A673 (cell line): ENCODE measurements at regions not wholly inside any gene's neighbourhood (a gene's known extent, or its start where the extent isn't known, plus 50 kb on each side); places are given as distances from the start of the nearest gene placed in this dataset.
"Not testable (repeated sequence)": the region's sequence is repeated elsewhere in the genome, so short reads cannot be mapped to it uniquely, and the experiment has no call there.

Experiments used
- BruUV-seq: library from RNA; stranded (reverse); fragments of 400-500 nt; replicated peaks from 2 replicates; lab custom pipeline; 2021; lab: Mats Ljungman, UMichigan
- CTCF ChIA-PET: fragments of 300-600 bp; sonication (Branson Sonifier 250); formaldehyde crosslinking; loops from one replicate; lab custom pipeline; 2022; ENCODE audit warnings: antibody characterized with exemption; lab: Charles Lee
- POLR2A ChIA-PET: fragments of 300-600 bp; sonication (Branson Sonifier 250); formaldehyde crosslinking; loops from one replicate; lab custom pipeline; 2022; ENCODE audit warnings: antibody characterized with exemption; ENCODE audit not compliant: low non-redundant PET; lab: Charles Lee
- DNase-seq: peaks from one replicate; pipeline ENCODE4 v3.0.0-alpha.2; 2015; ENCODE audit warnings: low spot score
- H3K27ac ChIP-seq: fragments of 200-600 bp; sonication (generic); 2 replicates; pipeline ENCODE4 v1.5.1; 2016; ENCODE audit warnings: mixed run types, low read depth, mild to moderate bottlenecking, mixed read lengths, antibody characterized with exemption, low read length; ENCODE audit not compliant: poor library complexity, severe bottlenecking
- H3K27me3 ChIP-seq: fragments of 200-600 bp; sonication (generic); replicated peaks from 2 replicates; pipeline ENCODE4 v1.6.1; 2017; ENCODE audit warnings: mixed run types, low read depth, mild to moderate bottlenecking, mixed read lengths, antibody characterized with exemption, low read length; ENCODE audit not compliant: insufficient read depth, poor library complexity
- H3K36me3 ChIP-seq: fragments of 200-600 bp; sonication (generic); 2 replicates; pipeline ENCODE4 v1.6.1; 2016; ENCODE audit warnings: mixed run types, mild to moderate bottlenecking, mixed read lengths, antibody characterized with exemption, low read length; ENCODE audit not compliant: insufficient read depth, poor library complexity, severe bottlenecking
- H3K4me1 ChIP-seq: fragments of 200-600 bp; sonication (generic); 2 replicates; pipeline ENCODE4 v1.6.1; 2017; ENCODE audit warnings: mixed run types, mild to moderate bottlenecking, mixed read lengths, antibody characterized with exemption, low read length; ENCODE audit not compliant: insufficient read depth, poor library complexity, severe bottlenecking
- H3K4me3 ChIP-seq: fragments of 200-600 bp; sonication (generic); 2 replicates; pipeline ENCODE4 v1.5.1; 2016; ENCODE audit warnings: low read depth, mixed run types, mild to moderate bottlenecking, mixed read lengths, low read length; ENCODE audit not compliant: poor library complexity, severe bottlenecking
- H3K9me3 ChIP-seq: fragments of 200-600 bp; sonication (generic); 2 replicates; pipeline ENCODE4 v1.6.1; 2016; ENCODE audit warnings: mixed run types, low read depth, mild to moderate bottlenecking, mixed read lengths, antibody characterized with exemption, low read length; ENCODE audit not compliant: poor library complexity, severe bottlenecking
- EZH2 ChIP-seq: fragments of 200-600 bp; sonication (generic); IDR thresholded peaks from 2 replicates; pipeline ENCODE4 v1.6.1; 2017; ENCODE audit warnings: borderline replicate concordance, low read depth, mild to moderate bottlenecking, mixed read lengths, antibody characterized with exemption, low read length; ENCODE audit not compliant: poor library complexity, severe bottlenecking
- intact Hi-C: fragments of 100-400 bp; cut with micrococcal nuclease; formaldehyde crosslinking; loops from one replicate; pipeline ENCODE4 v1.10.0; 2022; ENCODE audit not compliant: unreplicated experiment
- TF ChIP-seq, protein P1 (sequence below): fragments of 300-800, 200-600 bp; sonication (generic); conservative IDR thresholded peaks from 2 replicates; pipeline ENCODE4 v1.5.1; 2017; ENCODE audit warnings: low read depth, mild to moderate bottlenecking, antibody characterized with exemption, low read length, moderate library complexity, mixed read lengths

DNA sequence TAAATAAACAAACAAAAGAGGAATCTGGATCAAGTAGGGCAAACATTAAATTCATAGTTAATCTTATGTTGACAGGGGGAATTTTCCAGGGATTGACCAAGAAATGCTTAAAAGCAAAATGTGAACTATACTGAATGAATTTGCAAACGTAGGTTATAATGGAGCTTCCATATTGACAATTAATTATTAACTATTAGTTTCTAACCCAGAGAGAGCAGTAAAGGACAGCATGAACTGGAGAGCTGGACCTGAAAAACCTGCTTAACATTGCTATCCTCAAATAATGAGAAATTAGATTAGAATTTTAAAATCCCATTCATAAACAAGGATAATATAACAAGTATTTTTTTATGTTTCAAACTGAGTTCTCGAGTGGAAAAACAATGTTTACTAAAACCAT, 1089.6 kb downstream of the DNAJB9 start:
- no peaks in the 10 kb centered on the region for H3K4me1 ChIP-seq
- H3K36me3 ChIP-seq, result no peaks in the 10 kb centered on the region
- intact Hi-C loops, result no loop called here
- no peaks in the 10 kb centered on the region for H3K27me3 ChIP-seq
- no TSS peak for BruUV-seq
- no peak for TF ChIP-seq EZH2
- TF ChIP-seq, protein P1, sequence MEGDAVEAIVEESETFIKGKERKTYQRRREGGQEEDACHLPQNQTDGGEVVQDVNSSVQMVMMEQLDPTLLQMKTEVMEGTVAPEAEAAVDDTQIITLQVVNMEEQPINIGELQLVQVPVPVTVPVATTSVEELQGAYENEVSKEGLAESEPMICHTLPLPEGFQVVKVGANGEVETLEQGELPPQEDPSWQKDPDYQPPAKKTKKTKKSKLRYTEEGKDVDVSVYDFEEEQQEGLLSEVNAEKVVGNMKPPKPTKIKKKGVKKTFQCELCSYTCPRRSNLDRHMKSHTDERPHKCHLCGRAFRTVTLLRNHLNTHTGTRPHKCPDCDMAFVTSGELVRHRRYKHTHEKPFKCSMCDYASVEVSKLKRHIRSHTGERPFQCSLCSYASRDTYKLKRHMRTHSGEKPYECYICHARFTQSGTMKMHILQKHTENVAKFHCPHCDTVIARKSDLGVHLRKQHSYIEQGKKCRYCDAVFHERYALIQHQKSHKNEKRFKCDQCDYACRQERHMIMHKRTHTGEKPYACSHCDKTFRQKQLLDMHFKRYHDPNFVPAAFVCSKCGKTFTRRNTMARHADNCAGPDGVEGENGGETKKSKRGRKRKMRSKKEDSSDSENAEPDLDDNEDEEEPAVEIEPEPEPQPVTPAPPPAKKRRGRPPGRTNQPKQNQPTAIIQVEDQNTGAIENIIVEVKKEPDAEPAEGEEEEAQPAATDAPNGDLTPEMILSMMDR, result no peak
- ChIA-PET POLR2A (no interaction called here), CTCF (no interaction called here)
- H3K4me3 ChIP-seq, result no peak overlapping the region
- H3K27ac ChIP-seq, result no peak overlapping the region
- no peak for DNase-seq
- no peaks in the 10 kb centered on the region for H3K9me3 ChIP-seq

DNA sequence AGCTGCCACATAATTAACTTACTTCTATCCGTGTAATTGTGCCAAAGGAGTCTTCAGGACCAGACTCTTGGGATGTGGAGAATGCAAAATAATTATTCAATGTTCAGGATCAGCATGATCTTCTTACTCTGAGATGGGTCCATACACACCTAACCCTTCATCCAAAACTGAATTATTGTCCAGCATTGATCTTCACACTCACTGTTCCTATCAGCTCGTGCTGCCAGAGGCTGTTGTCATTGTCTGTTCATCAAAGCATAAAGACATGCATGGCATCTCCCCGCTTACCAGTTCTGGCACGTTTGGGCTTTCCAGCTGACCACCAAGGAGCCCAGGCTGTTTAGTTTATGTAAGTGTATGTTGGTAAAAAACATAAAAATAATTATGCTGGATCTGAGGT, 1090.7 kb downstream of the DNAJB9 start:
- CTCF ChIA-PET, result no interaction called here
- Histone ChIP-seq H3K27ac (no peak overlapping the region), H3K36me3 (no peaks in the 10 kb centered on the region), H3K4me3 (no peak overlapping the region), H3K9me3 (no peaks in the 10 kb centered on the region), H3K27me3 (no peaks in the 10 kb centered on the region), H3K4me1 (no peaks in the 10 kb centered on the region)
- no peak for DNase-seq
- intact Hi-C loops, result no loop called here
- POLR2A ChIA-PET, result no interaction called here
- TF ChIP-seq EZH2, result no peak
- no TSS peak for BruUV-seq

DNA sequence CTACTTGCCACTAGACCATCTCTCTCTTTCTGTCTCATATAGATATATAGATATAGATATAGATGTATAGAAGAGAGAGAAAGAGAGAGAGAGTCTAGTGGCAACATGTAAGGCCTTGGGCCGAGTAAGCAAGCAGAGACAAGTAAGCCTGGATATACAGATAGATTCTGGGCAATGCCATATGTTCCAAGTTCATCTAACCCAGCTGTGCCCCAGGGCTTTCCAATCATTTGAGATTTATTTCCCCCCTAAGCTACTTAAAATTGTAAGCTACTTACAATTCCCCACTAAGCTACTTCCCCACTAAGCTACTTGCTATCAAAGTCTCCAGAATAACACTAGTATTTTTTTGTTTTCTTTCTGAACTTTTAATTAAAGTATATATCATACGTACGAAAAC, 1094.1 kb downstream of the DNAJB9 start:
- Histone ChIP-seq H3K4me1 (no peaks in the 10 kb centered on the region), H3K4me3 (no peak overlapping the region), H3K27ac (no peak overlapping the region), H3K9me3 (no peaks in the 10 kb centered on the region), H3K36me3 (no peaks in the 10 kb centered on the region), H3K27me3 (no peaks in the 10 kb centered on the region)
- no peak for DNase-seq
- no TSS peak for BruUV-seq
- POLR2A ChIA-PET, result no interaction called here
- no peak for TF ChIP-seq EZH2
- TF ChIP-seq, protein P1, result no peak
- intact Hi-C loops, result no loop called here
- CTCF ChIA-PET, result no interaction called here

- H3K27me3 ChIP-seq, intact Hi-C loops, H3K4me3 ChIP-seq, H3K36me3 ChIP-seq, CTCF ChIA-PET, H3K27ac ChIP-seq, POLR2A ChIA-PET, BruUV-seq, H3K9me3 ChIP-seq, H3K4me1 ChIP-seq, DNase-seq: not testable (repeated sequence)
Observed at GRCh38 chr7:109687269-109687668, 1117.6 kb downstream of the DNAJB9 start.

- H3K4me3 ChIP-seq, H3K36me3 ChIP-seq, H3K27ac ChIP-seq, BruUV-seq, H3K9me3 ChIP-seq, H3K27me3 ChIP-seq, DNase-seq, intact Hi-C loops, POLR2A ChIA-PET, H3K4me1 ChIP-seq, CTCF ChIA-PET: not testable (repeated sequence)
Observed at GRCh38 chr7:109692613-109693012, 1122.9 kb downstream of the DNAJB9 start.
